Transverse colon (tissue), 3 donors: ENCODE measurements at regions not wholly inside any gene's neighbourhood (a gene's known extent, or its start where the extent isn't known, plus 50 kb on each side); places are given as distances from the start of the nearest gene placed in this dataset.

Experiments
- CTCF ChIP-seq, 5 experiments: fragments of 200-600 bp in 3 of 5; fragments of 450-650 bp in 2 of 5; sonication (generic) in 3 of 5; IDR thresholded peaks; 1 replicate in 2 of 5; 2 replicates in 3 of 5; pipeline ENCODE4 v1.5.1; 2016 to 2017; ENCODE audit warnings: antibody characterized with exemption in 5 of 5, inconsistent platforms in 3 of 5, mild to moderate bottlenecking in 2 of 5, moderate library complexity in 1 of 5
- EP300 ChIP-seq: sonication (generic); formaldehyde crosslinking; IDR thresholded peaks from one replicate; pipeline ENCODE4 v1.6.1; 2017; ENCODE audit warnings: antibody characterized with exemption, low read depth
- POLR2A ChIP-seq: fragments of 450-650 bp; IDR thresholded peaks from one replicate; pipeline ENCODE4 v1.6.1; 2016; ENCODE audit warnings: antibody characterized with exemption, mild to moderate bottlenecking, moderate library complexity

- no peak for TF ChIP-seq CTCF (IDR thresholded peaks at IDR 0.05)
- no peak for TF ChIP-seq POLR2A
- no peak for TF ChIP-seq EP300
Observed at GRCh38 chr7:125061-125475, 67.3 kb upstream of the FAM20C start.
